Activated gamma-delta T cell (primary cell): ENCODE measurements at regions not wholly inside any gene's neighbourhood (a gene's known extent, or its start where the extent isn't known, plus 50 kb on each side); places are given as distances from the start of the nearest gene placed in this dataset.
"Not testable (repeated sequence)": the region's sequence is repeated elsewhere in the genome, so short reads cannot be mapped to it uniquely, and the experiment has no call there.

Experiments used
- DNase-seq: peaks from one replicate; lab custom pipeline; 2025; lab: John Stamatoyannopoulos, UW

DNA sequence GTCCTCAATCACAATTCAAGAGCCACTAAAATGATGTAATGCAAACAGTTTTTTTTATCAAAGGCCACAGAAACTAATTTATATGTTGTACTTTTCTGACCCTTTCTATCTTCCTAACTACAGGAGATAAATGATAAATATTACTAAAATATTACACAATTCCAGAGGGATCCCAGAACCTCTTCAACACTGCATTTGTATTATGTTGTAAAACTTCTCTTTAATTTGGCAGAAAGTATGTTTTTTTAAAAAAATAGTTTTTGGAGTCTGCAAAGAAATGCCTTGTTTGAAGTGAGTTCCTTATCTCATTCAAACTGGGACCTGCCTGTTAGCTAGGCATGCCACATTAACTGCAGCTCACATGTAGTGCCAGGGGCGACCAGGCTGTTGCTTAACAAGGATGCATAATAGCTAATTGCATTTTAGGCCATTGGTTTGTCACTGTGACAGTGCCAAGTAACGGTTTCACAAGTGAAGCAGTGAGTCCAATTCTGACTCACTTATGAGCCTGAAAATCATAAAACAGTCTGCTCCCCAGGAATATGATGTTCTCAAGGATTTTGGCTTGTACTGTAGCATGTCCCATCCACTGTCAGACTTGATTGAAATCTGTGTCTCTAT is 266.9 kb downstream of the KTN1 start:
- no peak for DNase-seq

DNA sequence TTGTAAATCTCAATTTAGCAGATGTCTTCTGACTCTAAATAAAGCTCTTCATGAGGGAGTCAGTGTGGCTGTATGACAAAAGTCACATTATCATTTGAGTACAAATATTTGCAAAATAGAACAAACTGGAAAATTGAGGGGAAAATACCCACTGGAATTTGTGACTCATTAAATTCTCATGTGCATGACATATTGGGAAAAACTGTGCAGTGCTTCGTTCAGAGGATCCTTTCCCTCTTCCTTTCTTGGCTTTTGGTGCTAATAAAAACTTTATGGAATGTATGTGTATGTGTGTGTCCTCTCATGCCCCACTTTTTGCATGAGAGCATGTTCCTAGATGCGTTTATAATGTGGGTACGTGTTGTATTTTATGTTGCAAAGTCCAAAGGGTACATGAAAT is 267.8 kb downstream of the KTN1 start:
- no peak for DNase-seq

DNA sequence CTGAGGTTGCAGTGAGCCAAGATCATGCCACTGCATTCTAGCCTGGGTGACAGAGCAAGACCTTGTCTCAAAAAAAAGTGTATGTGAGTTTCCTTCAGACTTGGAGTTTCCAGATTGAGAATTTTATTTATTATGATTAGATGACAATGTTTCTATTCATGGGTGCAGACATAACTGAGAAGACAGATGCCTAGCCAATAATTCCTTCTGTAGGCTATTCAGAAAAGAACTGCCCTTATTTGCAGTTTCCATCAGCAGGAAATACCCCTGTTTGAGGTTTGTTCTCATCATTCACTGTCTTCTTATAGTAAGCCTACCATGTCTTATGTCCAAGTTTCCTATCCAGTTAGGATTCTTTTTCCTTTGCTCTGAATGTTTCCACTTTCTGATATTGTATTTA is 269.0 kb downstream of the KTN1 start:
- no peak for DNase-seq

DNA sequence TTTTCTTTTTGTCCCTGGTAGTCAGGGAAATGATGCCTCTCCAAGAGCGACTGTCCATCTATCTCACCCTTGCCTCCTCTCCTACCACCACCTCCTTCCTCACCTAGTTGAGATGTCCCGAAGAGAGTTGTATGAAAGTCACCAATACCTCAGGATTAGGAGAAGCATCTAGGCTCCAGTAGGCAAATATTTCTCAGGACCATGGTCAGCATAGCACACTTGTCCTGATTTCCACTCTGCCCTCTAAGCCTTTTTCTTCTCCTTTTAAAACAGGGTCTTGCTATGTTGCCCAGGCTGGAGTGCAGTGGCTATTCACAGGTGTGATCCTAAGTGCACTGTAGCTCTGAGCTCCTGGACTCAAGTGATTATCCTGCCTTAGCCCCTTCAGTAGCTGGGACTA is 268.4 kb upstream of the PELI2 start:
- no peak for DNase-seq

DNA sequence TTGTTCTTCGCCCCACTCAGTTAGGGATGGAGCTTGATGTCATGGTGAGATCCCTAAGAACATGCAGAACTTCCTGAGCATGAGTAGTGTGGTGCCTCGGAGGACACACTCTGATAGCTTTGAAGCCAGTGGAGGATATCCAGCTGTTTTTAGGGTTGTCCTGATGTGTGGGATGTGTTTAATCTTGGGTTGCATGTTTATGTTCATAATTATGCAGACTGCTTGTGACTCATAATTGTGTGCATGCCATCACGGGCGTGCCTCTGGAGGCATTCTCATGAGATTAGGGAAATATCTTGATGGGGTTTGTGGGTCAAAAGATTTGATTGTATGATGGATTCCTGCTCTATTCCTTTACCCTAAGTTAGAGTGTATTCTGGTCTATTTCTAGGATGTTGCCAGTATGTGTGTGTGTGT is 267.4 kb upstream of the PELI2 start:
- DNase-seq = no peak

- DNase-seq = no peak
Measured at GRCh38 chr14:55851301-55851700, 266.9 kb upstream of the PELI2 start.

- DNase-seq = no peak
Measured at GRCh38 chr14:55851961-55852360, 266.2 kb upstream of the PELI2 start.

- no peak for DNase-seq
Measured at GRCh38 chr14:55855751-55856150, 262.5 kb upstream of the PELI2 start.

GRCh38 chr14:55858604-55859003 is 259.6 kb upstream of the PELI2 start:
- no peak for DNase-seq

DNA sequence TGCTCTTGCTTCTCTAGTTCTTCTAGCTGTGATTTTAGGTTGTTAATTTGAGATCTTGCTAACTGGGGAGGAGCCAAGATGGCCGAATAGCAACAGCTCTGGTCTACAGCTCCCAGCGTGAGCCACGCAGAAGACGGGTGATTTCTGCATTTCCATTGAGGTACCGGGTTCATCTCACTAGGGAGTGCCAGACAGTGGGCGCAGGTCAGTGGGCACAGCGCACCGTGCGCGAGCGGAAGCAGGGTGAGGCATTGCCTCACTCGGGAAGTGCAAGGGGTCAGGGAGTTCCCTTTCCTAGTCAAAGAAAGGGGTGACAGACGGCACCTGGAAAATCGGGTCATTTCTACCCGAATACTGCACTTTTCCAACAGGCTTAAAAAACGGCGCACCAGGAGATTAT is 256.6 kb upstream of the PELI2 start:
- not testable (repeated sequence) for DNase-seq

DNA sequence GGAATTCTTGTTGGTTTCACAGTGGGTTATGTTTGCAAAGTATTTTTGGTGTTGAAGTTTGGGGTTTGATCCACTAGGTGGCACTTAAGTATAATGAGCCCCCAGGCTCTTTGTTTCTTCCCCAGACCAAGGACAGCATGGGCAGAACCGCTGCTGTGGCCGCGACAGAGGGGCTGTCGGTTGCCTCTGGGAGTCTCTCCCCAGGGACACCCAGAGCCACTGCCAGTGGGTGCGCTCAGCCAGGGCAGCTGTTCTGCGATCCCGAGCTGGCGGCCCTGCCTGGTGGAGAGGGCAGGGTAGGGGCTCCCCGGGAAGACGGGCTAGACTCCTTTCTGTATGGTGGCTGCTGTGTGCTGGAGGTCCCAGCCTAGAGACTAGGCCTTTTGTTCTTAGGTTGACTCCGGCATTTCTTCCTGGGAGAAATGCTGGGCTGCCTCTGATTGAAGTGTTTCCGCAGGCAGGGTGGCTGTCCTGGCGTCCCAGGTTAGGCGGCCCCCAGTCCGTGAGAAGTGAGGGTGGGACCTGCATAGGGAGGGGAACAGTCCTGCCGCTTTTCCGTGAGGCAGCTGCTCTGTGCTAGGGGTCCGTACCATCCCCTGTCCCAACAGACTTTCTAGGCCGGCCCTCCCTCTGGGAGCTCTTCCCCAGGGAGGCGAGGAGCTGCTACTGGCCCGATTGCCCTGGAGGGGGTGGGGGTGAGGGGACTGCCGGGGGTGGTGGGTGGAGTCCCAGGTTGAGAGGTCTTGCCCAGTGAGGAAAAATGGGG is 253.1 kb upstream of the PELI2 start:
- DNase-seq = no peak

DNA sequence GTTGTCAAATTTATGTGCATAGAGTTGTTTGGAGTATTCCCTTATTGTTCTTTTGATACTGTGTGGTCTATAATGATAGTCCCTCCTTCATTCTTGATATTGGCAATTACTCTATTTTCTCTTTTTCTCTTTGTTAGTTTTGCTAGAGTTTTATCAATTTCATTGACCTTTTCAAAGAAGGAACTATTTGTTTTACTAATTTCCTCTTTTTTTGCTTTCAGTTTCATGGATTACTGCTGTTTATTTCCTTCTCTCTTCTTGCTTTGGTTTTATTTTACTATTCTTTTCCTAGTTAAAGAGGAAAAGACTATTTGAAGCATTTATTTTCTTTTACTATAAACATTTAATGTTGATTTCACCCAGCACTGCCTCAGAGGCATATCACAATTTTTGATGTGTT is 250.9 kb upstream of the PELI2 start:
- no peak for DNase-seq

- DNase-seq = no peak
Measured at GRCh38 chr14:55867719-55868118, 250.5 kb upstream of the PELI2 start.

GRCh38 chr14:55869397-55870049 is 248.7 kb upstream of the PELI2 start:
- no peak for DNase-seq

DNA sequence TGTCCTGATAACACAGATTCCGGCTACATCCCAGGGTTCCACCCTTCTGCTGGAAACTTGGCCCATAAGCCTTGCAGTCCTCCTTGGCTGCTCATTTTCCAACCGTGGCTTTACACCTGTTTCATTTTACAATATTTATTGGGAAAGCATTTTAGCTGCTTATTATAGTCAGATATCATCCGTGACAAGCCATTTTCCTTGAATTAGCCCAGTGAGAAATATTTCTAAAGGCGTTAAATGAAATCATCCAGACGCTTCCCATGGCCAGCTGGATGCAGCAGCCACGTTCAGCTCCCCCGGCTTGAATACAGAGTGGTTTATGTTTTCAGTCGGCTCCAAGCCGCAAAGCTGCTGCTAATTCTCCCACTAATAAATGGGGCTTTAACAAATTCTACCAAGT is 245.0 kb upstream of the PELI2 start:
- DNase-seq = no peak

DNA sequence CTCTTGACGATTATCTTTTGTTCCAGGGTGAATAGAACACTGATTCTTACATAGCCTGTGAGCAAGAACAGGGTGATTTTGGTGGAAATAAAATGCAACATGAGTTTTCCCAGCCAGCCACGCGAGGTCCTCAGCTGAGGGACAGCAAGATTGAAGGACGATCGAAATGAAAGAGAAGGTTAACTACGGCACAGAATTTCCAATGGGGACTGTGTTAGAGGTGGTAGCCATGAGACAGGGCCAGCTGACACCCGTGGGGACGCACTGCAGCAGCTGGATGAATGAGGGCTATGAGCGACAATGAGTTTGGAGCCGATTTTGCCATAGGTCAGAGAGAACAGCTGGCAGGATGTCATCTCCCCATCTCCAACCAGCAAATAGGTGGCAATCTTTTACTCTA is 243.4 kb upstream of the PELI2 start:
- no peak for DNase-seq

- no peak for DNase-seq
Measured at GRCh38 chr14:55877942-55878341, 240.3 kb upstream of the PELI2 start.

GRCh38 chr14:55881577-55882241 is 236.5 kb upstream of the PELI2 start:
- DNase-seq = no peak

- DNase-seq = no peak
Measured at GRCh38 chr14:55884819-55885218, 233.4 kb upstream of the PELI2 start.

DNA sequence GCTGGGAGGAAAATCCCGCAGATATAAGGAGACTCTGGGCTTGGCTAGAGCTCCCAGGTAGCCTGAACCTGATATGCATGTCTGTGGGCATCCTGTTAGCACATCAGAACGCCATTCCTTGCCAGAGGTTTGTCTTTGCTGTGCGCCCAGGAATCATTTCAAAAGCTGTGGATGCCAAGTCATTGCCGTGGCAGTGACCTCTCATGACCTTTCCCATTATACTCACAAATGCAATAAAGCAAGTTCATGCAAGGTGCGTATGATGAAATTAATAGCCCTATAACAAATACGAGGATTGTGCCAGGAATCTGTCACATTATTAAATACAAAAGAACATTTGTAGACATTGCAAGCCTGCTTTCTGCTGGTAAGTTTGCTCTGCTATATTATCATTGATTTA is 229.1 kb upstream of the PELI2 start:
- no peak for DNase-seq

GRCh38 chr14:55891692-55892091 is 226.5 kb upstream of the PELI2 start:
- no peak for DNase-seq

DNA sequence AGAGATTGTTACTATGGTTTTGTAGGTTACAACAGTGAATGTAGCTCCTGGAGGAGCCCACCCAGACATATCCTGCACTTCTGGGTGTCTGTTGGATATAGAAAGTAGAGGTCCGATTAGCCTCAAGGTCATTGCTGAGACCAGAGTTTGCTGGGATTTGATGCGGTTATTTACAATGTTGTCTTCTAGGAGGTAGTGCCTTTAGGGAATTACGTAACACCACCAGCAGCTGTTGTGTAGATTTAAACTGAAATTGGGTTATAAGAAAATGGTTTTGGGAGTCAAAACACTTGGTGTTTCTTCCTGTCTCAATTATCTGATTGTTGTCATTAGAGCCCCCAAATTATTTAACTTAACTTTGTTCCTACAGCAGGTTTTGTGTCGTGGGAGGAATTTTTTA is 225.3 kb upstream of the PELI2 start:
- no peak for DNase-seq

- DNase-seq = no peak
Measured at GRCh38 chr14:55893705-55894104, 224.5 kb upstream of the PELI2 start.
